Cardiac fibroblast (primary cell): ENCODE measurements at regions not wholly inside any gene's neighbourhood (a gene's known extent, or its start where the extent isn't known, plus 50 kb on each side); places are given as distances from the start of the nearest gene placed in this dataset.

Experiments used
- DNase-seq, 2 donors: peaks; one replicate each; pipeline versions ENCODE4 v3.0.0 to v3.0.0-alpha.2; 2010; ENCODE audit warnings: low read depth in 2 of 2
- H3K4me3 ChIP-seq, 2 donors: replicated peaks in 1 of 2; 1 replicate in 1 of 2; 2 replicates in 1 of 2; pipeline ENCODE4 v1.5.1; 2011; ENCODE audit warnings: low read depth in 2 of 2, low read length in 2 of 2, mild to moderate bottlenecking in 2 of 2, moderate library complexity in 1 of 2
- TF ChIP-seq, protein P1 (sequence below): IDR thresholded peaks from one replicate; pipeline ENCODE4 v1.5.1; 2011; ENCODE audit warnings: low read depth, mild to moderate bottlenecking, low read length, inconsistent platforms

DNA sequence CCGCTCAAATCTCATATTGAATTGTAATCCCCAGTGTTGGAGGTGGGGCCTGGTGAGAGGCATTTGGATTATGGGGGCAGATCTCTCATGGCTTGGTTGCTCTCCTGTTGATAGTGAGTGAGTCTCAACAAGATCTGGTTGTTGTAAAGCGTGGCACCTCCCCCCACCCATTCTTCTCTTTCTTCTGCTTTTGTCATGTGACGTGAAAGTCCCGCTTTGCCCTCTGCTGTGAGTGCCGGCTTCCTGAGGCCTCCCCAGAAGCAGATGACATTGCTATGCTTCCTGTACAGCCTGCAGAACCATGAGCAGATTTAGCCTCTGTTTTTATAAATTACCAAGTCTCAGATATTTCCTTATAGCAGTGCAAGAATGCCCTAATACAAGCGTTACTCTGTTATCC is 673.8 kb downstream of the ADCYAP1 start:
- no peak for DNase-seq
- TF ChIP-seq, protein P1, sequence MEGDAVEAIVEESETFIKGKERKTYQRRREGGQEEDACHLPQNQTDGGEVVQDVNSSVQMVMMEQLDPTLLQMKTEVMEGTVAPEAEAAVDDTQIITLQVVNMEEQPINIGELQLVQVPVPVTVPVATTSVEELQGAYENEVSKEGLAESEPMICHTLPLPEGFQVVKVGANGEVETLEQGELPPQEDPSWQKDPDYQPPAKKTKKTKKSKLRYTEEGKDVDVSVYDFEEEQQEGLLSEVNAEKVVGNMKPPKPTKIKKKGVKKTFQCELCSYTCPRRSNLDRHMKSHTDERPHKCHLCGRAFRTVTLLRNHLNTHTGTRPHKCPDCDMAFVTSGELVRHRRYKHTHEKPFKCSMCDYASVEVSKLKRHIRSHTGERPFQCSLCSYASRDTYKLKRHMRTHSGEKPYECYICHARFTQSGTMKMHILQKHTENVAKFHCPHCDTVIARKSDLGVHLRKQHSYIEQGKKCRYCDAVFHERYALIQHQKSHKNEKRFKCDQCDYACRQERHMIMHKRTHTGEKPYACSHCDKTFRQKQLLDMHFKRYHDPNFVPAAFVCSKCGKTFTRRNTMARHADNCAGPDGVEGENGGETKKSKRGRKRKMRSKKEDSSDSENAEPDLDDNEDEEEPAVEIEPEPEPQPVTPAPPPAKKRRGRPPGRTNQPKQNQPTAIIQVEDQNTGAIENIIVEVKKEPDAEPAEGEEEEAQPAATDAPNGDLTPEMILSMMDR: no peak
- H3K4me3 ChIP-seq: no peak overlapping the region

DNA sequence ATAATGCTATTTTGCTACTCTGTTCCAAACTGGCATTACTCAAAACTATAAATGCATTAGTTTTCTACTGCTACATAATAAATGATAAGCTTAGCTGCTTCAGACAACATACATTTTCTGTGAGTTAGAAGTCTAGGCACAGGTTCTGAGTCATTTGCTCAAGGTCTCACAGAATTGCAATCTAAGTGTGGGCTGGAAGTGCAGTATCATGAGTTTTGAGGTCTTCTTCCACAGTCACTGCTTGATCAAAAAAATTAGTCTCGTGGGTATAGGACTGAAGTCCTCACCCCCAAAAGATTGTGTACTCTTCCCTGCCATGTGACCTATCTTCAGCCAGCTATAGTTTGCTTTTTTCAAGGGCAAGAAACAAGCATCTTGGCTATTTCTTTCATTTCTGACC is 676.9 kb downstream of the ADCYAP1 start:
- H3K4me3 ChIP-seq: no peak overlapping the region
- TF ChIP-seq, protein P1: no peak
- no peak for DNase-seq

DNA sequence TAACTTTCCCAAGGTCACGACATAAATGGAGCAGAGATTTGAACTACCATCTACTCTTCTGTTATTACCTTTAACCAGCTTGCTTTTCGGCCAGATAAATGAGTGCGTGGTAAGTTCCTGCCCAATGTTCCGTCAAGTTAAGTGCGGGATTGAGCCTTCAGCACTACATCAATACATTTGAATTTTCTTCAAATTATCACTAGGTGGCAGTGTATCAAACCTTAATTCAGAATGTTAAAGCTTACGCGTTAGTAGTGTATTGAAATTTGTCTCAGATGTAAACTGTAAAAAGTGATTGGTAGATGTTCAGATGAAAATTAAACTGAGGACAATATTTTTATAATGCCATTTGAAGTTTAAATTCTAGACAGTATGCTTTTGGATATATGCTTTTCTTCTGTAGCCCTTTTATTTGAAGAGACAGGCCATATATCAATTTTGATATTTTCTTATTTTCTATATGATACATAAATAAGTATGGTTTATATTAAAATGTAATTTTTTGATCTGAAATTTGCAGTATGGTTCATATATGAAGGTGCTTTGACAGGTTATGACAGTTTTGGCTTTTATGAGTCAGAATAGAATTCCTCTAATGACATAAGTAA is 681.3 kb downstream of the ADCYAP1 start:
- no peak overlapping the region for H3K4me3 ChIP-seq
- peak; percentile 45 to 51 for DNase-seq
- TF ChIP-seq, protein P1: peak; percentile 40

DNA sequence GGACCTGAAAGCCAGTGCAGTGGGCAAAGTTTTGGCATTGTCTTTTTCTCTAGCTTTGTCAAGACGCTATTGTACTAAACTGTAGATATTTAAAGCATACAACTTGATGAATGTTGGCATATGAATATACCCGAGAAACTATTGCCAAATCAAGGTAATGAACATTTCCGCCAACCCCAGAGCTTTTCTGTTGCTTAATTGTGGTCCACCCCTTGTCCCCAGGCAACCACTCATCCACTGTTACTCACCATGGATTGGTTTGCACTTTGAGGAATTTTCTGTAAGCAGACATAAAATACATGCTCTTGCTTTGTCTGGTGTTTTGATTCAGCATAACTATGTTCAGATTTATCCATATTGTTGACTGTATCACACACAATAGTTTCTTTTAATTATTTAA is 688.4 kb downstream of the ADCYAP1 start:
- DNase-seq: no peak
- TF ChIP-seq, protein P1: no peak
- no peak overlapping the region for H3K4me3 ChIP-seq

DNA sequence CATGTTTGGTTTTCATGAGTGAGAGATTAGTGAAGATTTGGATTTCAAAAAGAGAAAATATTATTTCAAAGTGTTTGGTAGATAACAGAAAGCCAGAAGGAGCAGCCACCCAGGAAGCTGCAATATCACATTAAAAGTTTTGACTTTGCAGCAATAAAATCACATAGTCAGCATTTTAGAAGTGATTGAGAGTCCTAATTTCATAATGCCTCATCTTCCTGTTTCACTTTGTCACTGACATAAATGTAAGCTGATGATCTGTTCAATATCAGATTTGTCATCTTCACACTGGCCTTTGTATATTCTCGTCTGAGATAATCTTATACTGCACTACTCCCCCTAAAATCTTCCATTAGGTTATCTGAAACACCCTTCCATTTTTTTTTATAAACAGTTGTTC is 690.5 kb downstream of the ADCYAP1 start:
- no peak for DNase-seq
- TF ChIP-seq, protein P1: no peak
- no peak overlapping the region for H3K4me3 ChIP-seq

DNA sequence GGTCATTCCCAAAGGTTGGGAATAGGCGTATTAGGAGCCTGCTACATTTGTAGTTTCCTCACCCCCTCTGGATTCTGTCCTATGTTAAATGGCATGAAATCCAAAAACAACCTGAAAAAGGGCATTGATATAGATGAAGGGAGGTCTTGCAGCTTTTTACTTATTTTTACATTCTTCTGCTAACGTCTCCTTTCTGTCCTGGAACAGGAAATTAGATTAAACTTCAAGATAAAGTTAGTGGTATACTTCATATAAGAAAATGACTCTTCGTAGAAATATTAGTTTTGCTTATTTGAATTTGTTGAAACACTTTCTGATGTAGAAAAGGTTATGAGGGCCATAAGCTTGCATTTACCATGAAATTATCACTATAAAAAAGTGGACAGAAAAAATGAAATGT is 694.5 kb downstream of the ADCYAP1 start:
- H3K4me3 ChIP-seq: no peak overlapping the region
- DNase-seq: no peak
- TF ChIP-seq, protein P1: no peak

DNA sequence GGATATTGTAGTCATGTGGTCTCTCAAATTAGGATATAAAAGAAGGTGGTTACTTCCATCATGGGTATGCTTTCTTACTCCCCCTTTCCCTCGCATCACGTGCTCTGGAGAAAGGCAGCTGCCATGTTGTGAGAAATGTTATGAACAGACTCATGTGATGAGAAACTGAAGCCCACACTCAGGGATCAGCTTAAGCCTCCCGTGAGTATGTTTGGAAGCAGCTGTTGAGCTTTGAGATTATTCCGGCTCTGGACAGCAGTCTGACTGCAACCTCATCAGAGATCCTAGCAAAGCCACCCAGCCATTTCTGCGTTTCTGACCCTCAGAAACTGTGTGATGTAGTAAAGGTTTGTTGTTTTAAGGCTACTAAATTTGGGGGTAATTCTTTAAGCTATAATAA is 700.1 kb downstream of the ADCYAP1 start:
- TF ChIP-seq, protein P1: no peak
- H3K4me3 ChIP-seq: no peak overlapping the region
- no peak for DNase-seq
